Ovary (tissue), 3 donors: ENCODE measurements at regions not wholly inside any gene's neighbourhood (a gene's known extent, or its start where the extent isn't known, plus 50 kb on each side); places are given as distances from the start of the nearest gene placed in this dataset.

Experiments used
- EP300 ChIP-seq: sonication (generic); formaldehyde crosslinking; IDR thresholded peaks from one replicate; pipeline ENCODE4 v1.6.1; 2017; ENCODE audit warnings: antibody characterized with exemption
- POLR2A ChIP-seq: fragments of 450-650 bp; IDR thresholded peaks from one replicate; pipeline ENCODE4 v1.6.1; 2017; ENCODE audit warnings: antibody characterized with exemption, mild to moderate bottlenecking, moderate library complexity
- TF ChIP-seq, protein P1 (sequence below), 3 donors: fragments of 450-650 bp in 2 of 3; fragments of 200-600 bp in 1 of 3; IDR thresholded peaks; one replicate each; pipeline versions ENCODE4 v1.5.1 to v1.8.0; 2016 to 2022; ENCODE audit warnings: antibody characterized with exemption in 3 of 3, mild to moderate bottlenecking in 1 of 3
- donor health status: DM: no; HTN: no; CAD: no.

- TF ChIP-seq, protein P1, sequence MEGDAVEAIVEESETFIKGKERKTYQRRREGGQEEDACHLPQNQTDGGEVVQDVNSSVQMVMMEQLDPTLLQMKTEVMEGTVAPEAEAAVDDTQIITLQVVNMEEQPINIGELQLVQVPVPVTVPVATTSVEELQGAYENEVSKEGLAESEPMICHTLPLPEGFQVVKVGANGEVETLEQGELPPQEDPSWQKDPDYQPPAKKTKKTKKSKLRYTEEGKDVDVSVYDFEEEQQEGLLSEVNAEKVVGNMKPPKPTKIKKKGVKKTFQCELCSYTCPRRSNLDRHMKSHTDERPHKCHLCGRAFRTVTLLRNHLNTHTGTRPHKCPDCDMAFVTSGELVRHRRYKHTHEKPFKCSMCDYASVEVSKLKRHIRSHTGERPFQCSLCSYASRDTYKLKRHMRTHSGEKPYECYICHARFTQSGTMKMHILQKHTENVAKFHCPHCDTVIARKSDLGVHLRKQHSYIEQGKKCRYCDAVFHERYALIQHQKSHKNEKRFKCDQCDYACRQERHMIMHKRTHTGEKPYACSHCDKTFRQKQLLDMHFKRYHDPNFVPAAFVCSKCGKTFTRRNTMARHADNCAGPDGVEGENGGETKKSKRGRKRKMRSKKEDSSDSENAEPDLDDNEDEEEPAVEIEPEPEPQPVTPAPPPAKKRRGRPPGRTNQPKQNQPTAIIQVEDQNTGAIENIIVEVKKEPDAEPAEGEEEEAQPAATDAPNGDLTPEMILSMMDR (IDR thresholded peaks at IDR 0.05), result no peak
- TF ChIP-seq POLR2A (no peak), EP300 (no peak)
These were observed 242.5 kb downstream of the MYCN start for GRCh38 chr2:16182841-16183240.
